ENCODE measurements at regions not wholly inside any gene's neighbourhood (a gene's known extent, or its start where the extent isn't known, plus 50 kb on each side); places are given as distances from the start of the nearest gene placed in this dataset.

DNA sequence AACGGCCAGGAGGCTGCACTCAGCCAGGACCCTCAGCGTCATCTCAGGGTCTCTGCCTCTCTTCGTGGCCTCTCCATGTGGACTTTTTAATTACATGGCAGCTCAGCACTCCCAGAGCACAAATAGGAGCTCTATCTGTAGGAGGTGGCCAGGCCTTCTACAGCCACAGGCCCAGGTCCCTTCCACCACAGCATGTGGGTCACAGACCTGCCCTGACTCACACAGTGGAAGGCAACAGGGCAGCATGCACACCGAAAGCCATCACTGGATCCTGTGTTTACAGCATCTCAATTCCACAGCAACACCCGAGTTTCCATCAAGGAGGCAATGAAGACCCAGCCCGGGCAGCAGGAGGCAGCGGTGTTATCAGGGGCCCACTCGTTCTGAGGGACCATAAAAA is 65.8 kb upstream of the CD93 start (continued):
- TF ChIP-seq, protein P1, sequence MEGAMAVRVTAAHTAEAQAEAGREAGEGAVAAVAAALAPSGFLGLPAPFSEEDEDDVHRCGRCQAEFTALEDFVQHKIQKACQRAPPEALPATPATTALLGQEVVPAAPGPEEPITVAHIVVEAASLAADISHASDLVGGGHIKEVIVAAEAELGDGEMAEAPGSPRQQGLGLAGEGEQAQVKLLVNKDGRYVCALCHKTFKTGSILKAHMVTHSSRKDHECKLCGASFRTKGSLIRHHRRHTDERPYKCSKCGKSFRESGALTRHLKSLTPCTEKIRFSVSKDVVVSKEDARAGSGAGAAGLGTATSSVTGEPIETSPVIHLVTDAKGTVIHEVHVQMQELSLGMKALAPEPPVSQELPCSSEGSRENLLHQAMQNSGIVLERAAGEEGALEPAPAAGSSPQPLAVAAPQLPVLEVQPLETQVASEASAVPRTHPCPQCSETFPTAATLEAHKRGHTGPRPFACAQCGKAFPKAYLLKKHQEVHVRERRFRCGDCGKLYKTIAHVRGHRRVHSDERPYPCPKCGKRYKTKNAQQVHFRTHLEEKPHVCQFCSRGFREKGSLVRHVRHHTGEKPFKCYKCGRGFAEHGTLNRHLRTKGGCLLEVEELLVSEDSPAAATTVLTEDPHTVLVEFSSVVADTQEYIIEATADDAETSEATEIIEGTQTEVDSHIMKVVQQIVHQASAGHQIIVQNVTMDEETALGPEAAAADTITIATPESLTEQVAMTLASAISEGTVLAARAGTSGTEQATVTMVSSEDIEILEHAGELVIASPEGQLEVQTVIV (CRISPR knock-in tag; IDR thresholded peaks at IDR 0.05; ENCODE audit: borderline replicate concordance): no peak
- peak; percentile 15; the same call in 1 of the 2 replicates for TF ChIP-seq TEAD2 (tag; IDR thresholded peaks at IDR 0.05)
- no peak for TF ChIP-seq ZNF780A (CRISPR knock-in tag; IDR thresholded peaks at IDR 0.05)
- TF ChIP-seq, protein P2, sequence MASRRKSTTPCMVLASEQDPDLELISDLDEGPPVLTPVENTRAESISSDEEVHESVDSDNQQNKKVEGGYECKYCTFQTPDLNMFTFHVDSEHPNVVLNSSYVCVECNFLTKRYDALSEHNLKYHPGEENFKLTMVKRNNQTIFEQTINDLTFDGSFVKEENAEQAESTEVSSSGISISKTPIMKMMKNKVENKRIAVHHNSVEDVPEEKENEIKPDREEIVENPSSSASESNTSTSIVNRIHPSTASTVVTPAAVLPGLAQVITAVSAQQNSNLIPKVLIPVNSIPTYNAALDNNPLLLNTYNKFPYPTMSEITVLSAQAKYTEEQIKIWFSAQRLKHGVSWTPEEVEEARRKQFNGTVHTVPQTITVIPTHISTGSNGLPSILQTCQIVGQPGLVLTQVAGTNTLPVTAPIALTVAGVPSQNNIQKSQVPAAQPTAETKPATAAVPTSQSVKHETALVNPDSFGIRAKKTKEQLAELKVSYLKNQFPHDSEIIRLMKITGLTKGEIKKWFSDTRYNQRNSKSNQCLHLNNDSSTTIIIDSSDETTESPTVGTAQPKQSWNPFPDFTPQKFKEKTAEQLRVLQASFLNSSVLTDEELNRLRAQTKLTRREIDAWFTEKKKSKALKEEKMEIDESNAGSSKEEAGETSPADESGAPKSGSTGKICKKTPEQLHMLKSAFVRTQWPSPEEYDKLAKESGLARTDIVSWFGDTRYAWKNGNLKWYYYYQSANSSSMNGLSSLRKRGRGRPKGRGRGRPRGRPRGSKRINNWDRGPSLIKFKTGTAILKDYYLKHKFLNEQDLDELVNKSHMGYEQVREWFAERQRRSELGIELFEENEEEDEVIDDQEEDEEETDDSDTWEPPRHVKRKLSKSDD (conservative IDR thresholded peaks at IDR 0.05; ENCODE audit: low read length): no peak
- TF ChIP-seq TAF1 (IDR thresholded peaks at IDR 0.05; ENCODE audit: control insufficient read depth, extremely low read depth, insufficient read depth, low read length, severe bottlenecking): peak; percentile 5
- TF ChIP-seq TAL1 (IDR thresholded peaks at IDR 0.05): no peak
- no peak for TF ChIP-seq SREBF2 (CRISPR knock-in tag; IDR thresholded peaks at IDR 0.05)
- TF ChIP-seq POLR2G (IDR thresholded peaks at IDR 0.05; ENCODE audit: low read depth, low read length): peak; percentile 32; the same call in 1 of the 2 replicates
- TF ChIP-seq POLR3G (IDR thresholded peaks at IDR 0.05; ENCODE audit: extremely low read depth, insufficient read length, insufficient replicate concordance): no peak
- TF ChIP-seq SNIP1 (IDR thresholded peaks at IDR 0.05; ENCODE audit: low read depth): no peak
